ENCODE measurements at regions not wholly inside any gene's neighbourhood (a gene's known extent, or its start where the extent isn't known, plus 50 kb on each side); places are given as distances from the start of the nearest gene placed in this dataset.
"Not testable (repeated sequence)": the region's sequence is repeated elsewhere in the genome, so short reads cannot be mapped to it uniquely, and the experiment has no call there.

- ChIA-PET POLR2A (no interaction called here), CTCF (no interaction called here)
Measured at GRCh38 chr11:81673001-81673400, 1060.7 kb downstream of the FAM181B start.

GRCh38 chr11:81669935-81670543 is 1063.6 kb downstream of the FAM181B start:
- ChIA-PET CTCF (no interaction called here), POLR2A (no interaction called here)

GRCh38 chr11:81658722-81659121 is 1074.9 kb downstream of the FAM181B start:
- CTCF ChIA-PET = no interaction called here
- POLR2A ChIA-PET = no interaction called here

- POLR2A ChIA-PET = no interaction called here
- CTCF ChIA-PET = no interaction called here
Measured at GRCh38 chr11:81655351-81655750, 1078.3 kb downstream of the FAM181B start.

- CTCF ChIA-PET = no interaction called here
- POLR2A ChIA-PET = no interaction called here
Measured at GRCh38 chr11:81647374-81647773, 1086.3 kb downstream of the FAM181B start.

GRCh38 chr11:81644239-81644840 is 1089.3 kb downstream of the FAM181B start:
- CTCF ChIA-PET = interaction anchor here (0.6 kb wide), 1 partner anchor 46 kb away, joined by 3 read pairs; no protein-coding TSS in a partner anchor
- POLR2A ChIA-PET = no interaction called here

- POLR2A ChIA-PET = no interaction called here
- CTCF ChIA-PET = no interaction called here
Measured at GRCh38 chr11:81634483-81634882, 1099.2 kb downstream of the FAM181B start.

GRCh38 chr11:81602508-81602907 is 1131.2 kb downstream of the FAM181B start:
- POLR2A ChIA-PET = no interaction called here

GRCh38 chr11:81596704-81597103 is 1137.0 kb downstream of the FAM181B start:
- ChIA-PET CTCF (no interaction called here), POLR2A (no interaction called here)

More at GRCh38 chr11:81602508-81602907, 1131.2 kb downstream of the FAM181B start:
- CTCF ChIA-PET = no interaction called here

GRCh38 chr11:81585390-81585933 is 1148.2 kb downstream of the FAM181B start:
- POLR2A ChIA-PET = no interaction called here
- CTCF ChIA-PET = no interaction called here

- POLR2A ChIA-PET = no interaction called here
Measured at GRCh38 chr11:81579339-81579738, 1154.3 kb downstream of the FAM181B start.

GRCh38 chr11:81578571-81578970 is 1155.1 kb downstream of the FAM181B start:
- ChIA-PET CTCF (no interaction called here), POLR2A (no interaction called here)

More at GRCh38 chr11:81579339-81579738, 1154.3 kb downstream of the FAM181B start:
- CTCF ChIA-PET = no interaction called here

- ChIA-PET CTCF (no interaction called here), POLR2A (no interaction called here)
Measured at GRCh38 chr11:81574301-81574700, 1159.4 kb downstream of the FAM181B start.

- POLR2A ChIA-PET = no interaction called here
Measured at GRCh38 chr11:81573367-81573766, 1160.3 kb downstream of the FAM181B start.

GRCh38 chr11:81570669-81571068 is 1163.0 kb downstream of the FAM181B start:
- ChIA-PET POLR2A (no interaction called here), CTCF (interaction anchor here (0.7 kb wide), 1 partner anchor 660 kb away, joined by 4 read pairs; no protein-coding TSS in a partner anchor)

More at GRCh38 chr11:81573367-81573766, 1160.3 kb downstream of the FAM181B start:
- CTCF ChIA-PET = no interaction called here

GRCh38 chr11:81569999-81570398 is 1163.7 kb downstream of the FAM181B start:
- ChIA-PET POLR2A (no interaction called here), CTCF (no interaction called here)

GRCh38 chr11:81568918-81569317 is 1164.7 kb downstream of the FAM181B start:
- ChIA-PET CTCF (no interaction called here), POLR2A (no interaction called here)

- ChIA-PET CTCF (no interaction called here), POLR2A (no interaction called here)
Measured at GRCh38 chr11:81548123-81548522, 1185.5 kb downstream of the FAM181B start.

- POLR2A ChIA-PET, CTCF ChIA-PET: not testable (repeated sequence)
Measured at GRCh38 chr11:81539806-81540205, 1193.9 kb downstream of the FAM181B start.

- ChIA-PET POLR2A (no interaction called here), CTCF (no interaction called here)
Measured at GRCh38 chr11:81515566-81515965, 1218.1 kb downstream of the FAM181B start.

- ChIA-PET POLR2A (no interaction called here), CTCF (no interaction called here)
Measured at GRCh38 chr11:81497202-81497804, 1236.4 kb downstream of the FAM181B start.
